ENCODE measurements at regions not wholly inside any gene's neighbourhood (a gene's known extent, or its start where the extent isn't known, plus 50 kb on each side); places are given as distances from the start of the nearest gene placed in this dataset.

GRCh38 chr2:8096484-8096883, 585.4 kb upstream of the ID2 start:
- DNase-seq (ENCODE audit: low read depth in 2 of 2, low spot score in 1 of 2) = no peak

GRCh38 chr2:8098476-8099266, 583.2 kb upstream of the ID2 start:
- DNase-seq (ENCODE audit: low read depth in 2 of 2, low spot score in 1 of 2) = no peak

GRCh38 chr2:8099267-8099582, 582.6 kb upstream of the ID2 start:
- DNase-seq (ENCODE audit: low read depth in 2 of 2, low spot score in 1 of 2) = no peak

GRCh38 chr2:8101614-8102277, 580.1 kb upstream of the ID2 start:
- DNase-seq (ENCODE audit: low read depth in 2 of 2, low spot score in 1 of 2) = no peak

GRCh38 chr2:8102470-8102869, 579.4 kb upstream of the ID2 start:
- no peak for DNase-seq (ENCODE audit: low read depth in 2 of 2, low spot score in 1 of 2)

GRCh38 chr2:8103085-8103708, 578.7 kb upstream of the ID2 start:
- DNase-seq (ENCODE audit: low read depth in 2 of 2, low spot score in 1 of 2) = no peak

- DNase-seq (ENCODE audit: low read depth in 2 of 2, low spot score in 1 of 2) = no peak
These were observed 574.7 kb upstream of the ID2 start for GRCh38 chr2:8107150-8107549.

- no peak for DNase-seq (ENCODE audit: low read depth in 2 of 2, low spot score in 1 of 2)
These were observed 574.1 kb upstream of the ID2 start for GRCh38 chr2:8107621-8108378.

GRCh38 chr2:8110716-8111115, 571.1 kb upstream of the ID2 start:
- no peak for DNase-seq (ENCODE audit: low read depth in 2 of 2, low spot score in 1 of 2)

- DNase-seq (ENCODE audit: low read depth in 2 of 2, low spot score in 1 of 2) = no peak
These were observed 570.7 kb upstream of the ID2 start for GRCh38 chr2:8111193-8111592.

GRCh38 chr2:8115456-8115855, 566.4 kb upstream of the ID2 start:
- no peak for DNase-seq (ENCODE audit: low read depth in 2 of 2, low spot score in 1 of 2)

- no peak for DNase-seq (ENCODE audit: low read depth in 2 of 2, low spot score in 1 of 2)
These were observed 565.9 kb upstream of the ID2 start for GRCh38 chr2:8115966-8116365.

GRCh38 chr2:8116661-8117060, 565.2 kb upstream of the ID2 start:
- DNase-seq (ENCODE audit: low read depth in 2 of 2, low spot score in 1 of 2) = no peak

- no peak for DNase-seq (ENCODE audit: low read depth in 2 of 2, low spot score in 1 of 2)
These were observed 562.7 kb upstream of the ID2 start for GRCh38 chr2:8118940-8119781.

GRCh38 chr2:8119782-8120505, 561.9 kb upstream of the ID2 start:
- no peak for DNase-seq (ENCODE audit: low read depth in 2 of 2, low spot score in 1 of 2)

GRCh38 chr2:8120506-8120860, 561.4 kb upstream of the ID2 start:
- no peak for DNase-seq (ENCODE audit: low read depth in 2 of 2, low spot score in 1 of 2)

- no peak for DNase-seq (ENCODE audit: low read depth in 2 of 2, low spot score in 1 of 2)
These were observed 560.6 kb upstream of the ID2 start for GRCh38 chr2:8121022-8121825.

GRCh38 chr2:8121826-8122513, 559.9 kb upstream of the ID2 start:
- no peak for DNase-seq (ENCODE audit: low read depth in 2 of 2, low spot score in 1 of 2)

- DNase-seq (ENCODE audit: low read depth in 2 of 2, low spot score in 1 of 2) = no peak
These were observed 559.3 kb upstream of the ID2 start for GRCh38 chr2:8122520-8122919.
